ENCODE measurements at regions not wholly inside any gene's neighbourhood (a gene's known extent, or its start where the extent isn't known, plus 50 kb on each side); places are given as distances from the start of the nearest gene placed in this dataset.

DNA sequence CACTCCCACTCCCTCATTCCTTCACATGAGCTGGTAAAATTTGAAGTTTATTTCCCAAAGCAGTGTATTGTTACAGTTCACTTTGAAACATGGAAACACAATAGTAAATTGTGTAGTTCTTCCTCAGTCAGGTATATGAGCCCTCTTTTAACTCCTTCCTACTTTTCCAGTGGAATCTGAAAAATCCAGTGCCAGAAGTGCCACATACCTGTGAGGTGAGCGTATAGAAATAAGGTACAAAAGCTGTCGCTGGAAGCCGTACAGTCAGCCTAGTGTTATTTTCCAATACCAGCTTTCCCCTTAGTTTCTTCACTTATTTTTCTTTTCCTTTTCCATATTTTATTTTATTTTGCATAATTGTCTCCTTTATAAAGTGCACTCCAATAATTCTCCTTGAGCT is 81.7 kb upstream of the CADM2 start:
- H3K27me3 ChIP-seq (ENCODE audit: control insufficient read depth, insufficient read depth, low read length), result no peaks in the 10 kb centered on the region
- H3K9me3 ChIP-seq (ENCODE audit: control insufficient read depth, insufficient read depth, low read length), result 0 out of 2 replicates have a peak, but pooled peaks cover 2% of the 10 kb centered on the region
- no peak overlapping the region for H3K14ac ChIP-seq (replicated peaks; ENCODE audit: low read depth, low read length)
- H3K9me1 ChIP-seq (ENCODE audit: insufficient read depth, low read length), result no peaks in the 10 kb centered on the region
- DNase-seq, result no peak
- no peak overlapping the region for H3K4me3 ChIP-seq (ENCODE audit: insufficient read depth, low read depth, low read length)
- no peak overlapping the region for H2BK15ac ChIP-seq (ENCODE audit: low read depth, low read length)
- in situ Hi-C loops (cut with MboI; ENCODE audit: low sequenced_read_pairs) (no loop called here), intact Hi-C loops (cut with micrococcal nuclease) (no loop called here), dilution Hi-C loops (cut with HindIII; ENCODE audit: low sequenced_read_pairs, unreplicated experiment) (no loop called here)
- no peak overlapping the region for H3K56ac ChIP-seq (ENCODE audit: extremely low read depth, insufficient read depth, low read length)
- H3K79me1 ChIP-seq (ENCODE audit: low read depth in 1 of 2, low read length in 2 of 2), result no peaks in the 10 kb centered on the region
- no peak overlapping the region for H2BK20ac ChIP-seq (ENCODE audit: low read depth, low read length)
- no CpG with 5 or more reads among the region's 3 CpGs for WGBS, 2 experiments (ENCODE audit: extremely low coverage in 2 of 2, insufficient read length in 1 of 2)
- no peak overlapping the region for H3K4me2 ChIP-seq (ENCODE audit: low read depth, low read length)
- no peak overlapping the region for H4K8ac ChIP-seq (ENCODE audit: low read depth in 2 of 2, low read length in 2 of 2)
- H3K27ac ChIP-seq (ENCODE audit: insufficient read depth, low read length), result no peak overlapping the region
- no peak overlapping the region for H4K5ac ChIP-seq (ENCODE audit: low read depth, low read length)
- H3K36me3 ChIP-seq (ENCODE audit: control insufficient read depth, insufficient read depth, low read length), result no peaks in the 10 kb centered on the region
- no peak overlapping the region for H3K4ac ChIP-seq (ENCODE audit: low read depth, low read length)
- no peak overlapping the region for H2BK120ac ChIP-seq (ENCODE audit: low read depth, low read length)
- H2AK9ac ChIP-seq (replicated peaks; ENCODE audit: low read depth, low read length, poor library complexity), result no peak overlapping the region
- no peak overlapping the region for H2BK5ac ChIP-seq (ENCODE audit: low read depth, low read length, poor library complexity, severe bottlenecking)
- H3K9ac ChIP-seq (ENCODE audit: low read depth, low read length), result no peak overlapping the region
- POLR2A ChIA-PET (ENCODE audit: unreplicated experiment), result no interaction called here
- CTCF ChIA-PET, result no interaction called here
- no peaks in the 10 kb centered on the region for H4K20me1 ChIP-seq (ENCODE audit: insufficient read depth, low read length)
- no peak overlapping the region for H3K18ac ChIP-seq (ENCODE audit: low read depth, low read length)
- no peak overlapping the region for H2AFZ ChIP-seq (replicated peaks; ENCODE audit: low read length, poor library complexity)
- H3K23ac ChIP-seq (ENCODE audit: low read depth, low read length), result no peak overlapping the region
- BruUV-seq (replicated peaks), result no TSS peak
- no peak overlapping the region for H4K91ac ChIP-seq (ENCODE audit: insufficient read depth, low read depth, low read length)
- TF ChIP-seq MAFK (IDR thresholded peaks at IDR 0.05; ENCODE audit: low read depth, low read length), result no peak
- no peak overlapping the region for H2AK5ac ChIP-seq (ENCODE audit: low read depth, low read length)
- ATAC-seq (ENCODE audit: low read depth), result no peak
- no peaks in the 10 kb centered on the region for H3K4me1 ChIP-seq (ENCODE audit: control insufficient read depth, insufficient read depth, low read length)

Data from IMR-90 (cell line).